ENCODE measurements at regions not wholly inside any gene's neighbourhood (a gene's known extent, or its start where the extent isn't known, plus 50 kb on each side); places are given as distances from the start of the nearest gene placed in this dataset.

DNA sequence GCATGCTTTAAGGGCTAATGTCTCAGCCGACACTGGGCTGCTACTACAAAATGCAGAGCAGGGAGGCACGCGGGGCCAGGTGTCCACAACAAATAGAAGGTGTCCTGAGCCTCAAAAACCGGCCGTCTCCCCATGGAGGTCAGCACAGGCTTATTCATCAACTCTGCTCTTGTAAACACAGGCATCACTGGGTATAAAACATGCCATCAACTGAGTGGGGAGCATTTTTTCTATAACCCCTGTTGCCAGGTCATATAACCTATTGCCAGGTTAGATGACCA, 271.6 kb downstream of the AUH start:
- in situ Hi-C loops (cut with HindIII; ENCODE audit: low sequenced_read_pairs): no loop called here

DNA sequence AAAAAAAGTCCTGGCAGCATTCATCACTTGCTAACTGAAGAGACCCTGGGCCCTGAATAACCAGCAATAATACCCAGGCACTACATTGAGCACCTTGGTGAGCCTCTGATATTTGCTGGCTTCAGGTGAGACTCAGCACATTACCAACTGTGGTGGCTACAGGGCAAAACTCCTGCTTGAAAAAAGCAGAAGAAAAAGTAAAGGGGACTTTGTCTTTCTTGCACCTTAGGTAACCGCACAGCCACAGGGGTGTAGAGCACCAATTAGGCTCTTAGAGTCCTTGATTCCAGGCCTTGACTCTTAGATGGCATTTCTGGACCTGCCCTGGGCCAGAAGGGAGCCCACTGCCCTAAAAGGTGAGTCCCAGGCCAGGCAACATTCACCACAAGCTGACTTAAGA, 269.5 kb downstream of the AUH start:
- in situ Hi-C loops (cut with HindIII; ENCODE audit: low sequenced_read_pairs): no loop called here

DNA sequence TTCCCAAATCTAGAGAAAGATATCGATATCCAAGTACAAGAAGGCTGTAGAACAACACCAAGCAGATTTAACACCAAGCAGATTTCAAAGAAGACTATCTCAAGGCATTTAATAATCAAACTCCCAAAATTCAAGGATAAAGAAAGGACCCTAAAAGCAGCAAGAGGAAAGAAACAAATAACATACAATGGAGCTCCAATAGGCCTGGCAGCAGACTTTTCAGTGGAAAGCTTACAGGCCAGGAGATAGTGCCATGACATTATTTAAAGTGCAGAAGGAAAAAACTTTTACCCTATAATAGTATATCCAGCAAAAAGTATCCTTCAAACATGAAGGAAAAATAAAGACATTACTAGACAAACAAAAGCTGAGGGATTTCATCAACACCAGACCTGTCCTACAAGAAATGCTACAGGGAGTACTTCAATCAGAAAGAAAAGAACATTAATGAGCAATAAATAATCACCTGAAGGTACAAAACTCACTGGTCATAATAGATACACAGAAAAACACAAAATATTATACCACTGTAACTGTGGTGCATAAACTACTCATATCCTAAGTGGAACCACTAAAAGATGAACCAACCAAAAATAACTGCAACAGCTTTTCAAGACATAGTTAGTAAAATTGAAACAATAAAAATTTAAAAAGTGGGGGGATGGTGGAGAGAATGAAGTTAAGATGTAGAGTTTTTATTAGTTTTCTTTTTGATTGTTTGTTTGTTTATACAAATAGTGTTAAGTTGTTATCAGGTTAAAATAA, 267.2 kb downstream of the AUH start:
- in situ Hi-C loops (cut with HindIII; ENCODE audit: low sequenced_read_pairs): no loop called here

GRCh38 chr9:91098203-91098850, 263.4 kb downstream of the AUH start:
- in situ Hi-C loops (cut with HindIII; ENCODE audit: low sequenced_read_pairs): no loop called here

- in situ Hi-C loops (cut with HindIII; ENCODE audit: low sequenced_read_pairs): no loop called here
Observed at GRCh38 chr9:91099436-91099835, 262.3 kb downstream of the AUH start.

DNA sequence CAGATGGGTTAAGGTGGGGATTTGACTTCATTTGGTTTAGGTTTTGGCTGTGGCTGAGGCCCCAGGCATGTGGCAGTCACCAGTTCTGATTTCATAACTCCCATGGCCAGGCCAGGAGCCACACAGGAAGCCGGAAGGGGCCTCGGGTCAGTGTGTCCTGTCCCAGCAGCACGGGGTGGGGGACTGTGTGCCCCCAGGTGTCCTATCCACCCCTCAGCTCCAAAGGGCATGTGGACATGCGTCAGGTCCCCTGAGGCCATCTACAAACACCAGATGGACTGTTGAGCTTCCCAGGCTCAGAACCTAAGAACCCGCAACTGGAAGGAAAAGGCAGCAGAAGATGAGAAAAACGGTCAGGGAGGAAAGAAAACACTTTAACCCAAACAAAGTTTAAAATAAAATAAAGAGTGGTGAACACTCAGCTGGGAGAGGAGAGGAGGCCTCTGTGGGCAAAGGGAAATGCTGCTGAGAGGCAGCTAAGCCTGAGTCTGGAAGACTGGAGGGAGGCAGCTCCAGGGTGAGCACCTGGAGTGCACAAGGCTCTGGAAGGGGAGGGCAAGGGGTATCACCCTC, 260.8 kb downstream of the AUH start:
- in situ Hi-C loops (cut with HindIII; ENCODE audit: low sequenced_read_pairs): no loop called here

DNA sequence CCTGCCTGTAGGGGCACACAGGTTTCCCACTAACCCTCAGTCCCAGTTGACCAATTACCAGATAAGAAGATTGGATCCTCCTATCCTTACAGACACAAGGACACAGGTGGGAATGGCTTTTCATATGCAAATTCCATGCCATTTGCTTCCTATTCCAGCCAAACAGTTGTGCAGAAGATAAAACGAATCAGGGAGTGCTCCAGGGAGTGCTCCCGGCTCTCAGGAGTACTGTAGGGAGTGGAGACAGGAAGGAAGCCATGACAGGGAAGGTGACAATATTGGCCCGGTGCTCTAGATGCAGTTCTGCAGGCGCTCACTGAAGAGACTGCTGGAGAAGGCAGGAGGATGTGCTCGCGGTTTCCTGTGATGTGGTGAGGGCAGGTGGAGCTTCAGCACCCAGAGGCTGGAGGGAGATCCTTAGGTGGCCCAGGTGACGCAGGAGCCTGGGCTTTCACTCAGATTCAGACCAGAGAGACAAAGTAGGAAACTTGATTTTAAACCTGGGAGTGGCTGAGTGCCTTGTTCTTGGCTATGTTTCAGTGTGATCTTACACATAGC, 260.0 kb downstream of the AUH start:
- in situ Hi-C loops (cut with HindIII; ENCODE audit: low sequenced_read_pairs): no loop called here

DNA sequence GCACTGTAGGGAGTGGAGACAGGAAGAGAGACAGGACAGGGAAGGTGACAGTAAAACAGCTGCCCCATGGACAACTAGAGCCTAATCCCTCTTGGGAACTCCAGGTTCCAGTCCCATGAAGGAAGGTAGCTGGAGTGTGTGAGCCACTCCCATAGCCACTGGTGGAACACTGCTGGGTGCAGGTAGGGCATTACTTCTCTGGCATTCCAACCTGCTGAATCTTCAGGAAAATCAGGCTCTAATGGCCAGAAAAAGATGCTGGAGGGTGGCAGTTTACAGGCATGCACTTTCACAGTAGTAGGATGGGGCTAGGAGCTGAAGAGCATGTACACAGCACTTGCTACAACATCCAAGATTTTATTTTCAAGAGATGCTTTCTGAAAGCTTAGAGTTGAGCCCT, 259.4 kb downstream of the AUH start:
- in situ Hi-C loops (cut with HindIII; ENCODE audit: low sequenced_read_pairs): no loop called here

GRCh38 chr9:91103931-91104330, 257.8 kb downstream of the AUH start:
- in situ Hi-C loops (cut with HindIII; ENCODE audit: low sequenced_read_pairs): no loop called here

GRCh38 chr9:91106415-91107081, 255.2 kb downstream of the AUH start:
- in situ Hi-C loops (cut with HindIII; ENCODE audit: low sequenced_read_pairs): no loop called here

GRCh38 chr9:91111226-91111625, 250.5 kb downstream of the AUH start:
- in situ Hi-C loops (cut with HindIII; ENCODE audit: low sequenced_read_pairs): no loop called here

DNA sequence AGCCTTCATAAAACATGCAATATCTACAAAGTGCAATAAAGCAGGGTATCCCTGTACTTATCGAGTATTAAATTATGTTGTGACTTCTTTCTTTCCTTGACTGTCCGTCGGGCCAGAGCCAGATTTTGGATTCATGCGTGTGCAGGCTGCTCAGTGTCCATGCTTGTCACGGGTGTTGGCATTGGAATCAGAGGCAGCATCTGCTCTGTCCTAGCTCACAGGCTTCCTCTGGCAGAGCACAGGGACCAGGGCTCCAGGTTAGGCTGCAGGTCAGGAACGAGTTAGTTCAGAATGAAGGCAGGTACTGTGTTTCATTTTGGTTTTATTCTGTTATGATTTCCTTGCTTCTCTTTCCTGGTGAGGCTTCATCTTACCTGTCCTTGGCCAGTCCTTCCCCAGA, 249.8 kb downstream of the AUH start:
- in situ Hi-C loops (cut with HindIII; ENCODE audit: low sequenced_read_pairs): no loop called here

- in situ Hi-C loops (cut with HindIII; ENCODE audit: low sequenced_read_pairs): no loop called here
Observed at GRCh38 chr9:91113016-91113415, 248.7 kb downstream of the AUH start.

DNA sequence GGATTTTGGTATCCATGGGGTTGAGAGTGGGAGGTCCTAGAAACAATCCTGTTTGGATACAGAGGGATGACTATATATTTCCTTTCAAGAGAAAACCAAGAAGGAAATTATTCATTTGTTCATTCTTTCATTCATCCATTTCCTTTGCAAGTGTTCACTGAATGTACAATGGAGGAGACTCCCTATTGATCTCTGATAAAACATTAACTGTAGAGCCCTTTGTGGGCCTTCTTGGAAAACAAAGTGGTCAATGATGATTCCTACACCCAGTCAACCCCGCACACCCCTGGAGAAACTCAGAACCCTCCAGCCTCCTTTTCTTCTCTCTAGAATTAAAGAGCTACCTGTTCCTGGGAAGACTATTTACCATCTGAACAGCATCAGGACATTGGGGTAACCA, 247.3 kb downstream of the AUH start:
- in situ Hi-C loops (cut with HindIII; ENCODE audit: low sequenced_read_pairs): no loop called here

- in situ Hi-C loops (cut with HindIII; ENCODE audit: low sequenced_read_pairs): no loop called here
Observed at GRCh38 chr9:91116211-91116610, 245.5 kb downstream of the AUH start.

DNA sequence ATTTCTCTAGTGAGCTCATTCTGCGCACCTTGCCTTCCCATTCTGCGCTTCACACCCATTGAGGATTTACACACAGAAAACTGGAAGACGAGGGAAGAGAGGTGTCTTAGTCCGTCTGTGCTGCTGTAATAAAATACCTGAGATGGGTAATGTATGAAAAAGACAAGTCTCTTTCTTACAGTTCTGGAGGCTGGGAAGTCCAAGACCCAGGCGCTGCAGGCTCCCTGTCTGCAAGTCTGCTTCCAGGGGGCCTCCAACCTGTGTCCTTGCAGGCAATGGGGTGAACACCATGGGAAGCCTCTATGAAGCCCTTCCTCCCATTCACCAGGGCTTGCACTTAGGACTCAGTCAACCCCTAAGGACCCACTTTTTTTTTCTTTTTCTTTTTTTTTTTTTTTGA, 245.0 kb downstream of the AUH start:
- in situ Hi-C loops (cut with HindIII; ENCODE audit: low sequenced_read_pairs): no loop called here

DNA sequence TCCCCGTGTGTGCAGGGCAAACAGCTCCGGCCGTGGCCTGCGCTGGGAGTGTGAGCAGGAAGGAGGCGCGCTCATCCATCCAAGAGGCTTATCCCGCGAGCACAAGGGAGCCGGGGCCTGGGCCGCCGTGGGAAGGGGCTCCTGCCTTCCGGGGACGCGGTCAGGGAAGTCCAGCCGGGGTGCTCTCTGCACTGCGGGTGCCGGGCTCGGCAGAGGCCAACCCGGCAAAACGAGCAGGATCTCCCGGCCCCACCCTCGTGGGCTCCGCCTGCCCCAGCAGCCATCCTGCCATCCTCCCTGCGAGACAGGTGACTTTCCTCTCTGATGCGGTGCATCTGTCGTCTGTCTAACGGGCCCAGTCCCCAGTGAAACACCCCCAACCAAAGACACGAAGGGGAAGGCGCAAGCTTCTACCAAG, 244.2 kb downstream of the AUH start:
- in situ Hi-C loops (cut with HindIII; ENCODE audit: low sequenced_read_pairs): no loop called here

DNA sequence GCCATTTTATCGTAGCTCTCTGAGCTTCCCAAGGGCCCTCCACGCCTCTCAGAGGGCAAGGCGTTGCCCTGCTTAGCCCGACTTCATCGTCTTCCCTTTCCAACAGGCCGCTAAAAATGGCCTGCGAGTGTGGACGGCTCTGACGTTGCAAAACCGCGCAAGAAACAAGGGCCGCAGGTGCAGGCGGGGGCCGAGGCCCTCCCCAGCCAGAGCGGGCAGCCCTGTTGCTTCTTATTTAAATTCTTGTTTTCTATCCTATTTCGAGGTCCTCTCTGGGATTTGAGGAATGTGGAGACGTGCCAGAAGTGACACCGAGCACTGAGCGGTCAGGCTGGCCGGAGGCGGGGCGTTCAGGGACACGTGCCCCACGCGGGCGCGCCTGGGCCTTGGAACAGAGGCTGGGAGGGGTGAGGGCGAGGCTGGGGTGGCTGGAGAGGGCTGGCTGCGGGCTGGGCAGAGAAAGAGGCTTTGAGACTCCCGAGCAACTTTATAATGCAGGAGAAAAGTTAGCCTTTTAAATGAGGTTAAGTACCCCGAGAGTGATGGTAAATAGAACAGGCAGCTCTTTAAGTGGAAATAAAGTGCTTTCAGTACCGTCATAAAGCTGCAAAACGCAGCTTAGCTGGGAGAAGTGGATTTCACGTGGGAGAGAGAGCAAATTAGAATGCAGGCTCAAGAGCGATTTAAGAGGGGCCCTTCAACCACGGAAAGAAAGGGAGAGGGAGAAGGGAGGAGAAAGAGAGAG, 243.6 kb downstream of the AUH start:
- in situ Hi-C loops (cut with HindIII; ENCODE audit: low sequenced_read_pairs): no loop called here

DNA sequence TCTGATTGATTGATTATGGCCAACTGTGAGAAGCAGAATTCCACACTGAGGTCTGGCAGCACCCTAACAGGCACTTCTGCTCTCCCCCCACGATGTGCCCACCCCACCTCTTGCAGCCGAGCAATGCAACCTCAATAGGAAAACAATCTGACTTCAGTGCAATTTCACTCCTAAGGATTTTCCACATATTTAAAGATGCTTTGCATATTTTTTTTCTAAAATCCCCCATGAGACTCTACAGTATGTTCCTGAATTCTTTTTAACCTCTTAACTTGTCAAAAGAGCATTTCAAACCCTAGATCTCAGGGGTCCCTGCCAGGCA, 243.1 kb downstream of the AUH start:
- in situ Hi-C loops (cut with HindIII; ENCODE audit: low sequenced_read_pairs): no loop called here

GRCh38 chr9:91119142-91119541, 242.6 kb downstream of the AUH start:
- in situ Hi-C loops (cut with HindIII; ENCODE audit: low sequenced_read_pairs): no loop called here

DNA sequence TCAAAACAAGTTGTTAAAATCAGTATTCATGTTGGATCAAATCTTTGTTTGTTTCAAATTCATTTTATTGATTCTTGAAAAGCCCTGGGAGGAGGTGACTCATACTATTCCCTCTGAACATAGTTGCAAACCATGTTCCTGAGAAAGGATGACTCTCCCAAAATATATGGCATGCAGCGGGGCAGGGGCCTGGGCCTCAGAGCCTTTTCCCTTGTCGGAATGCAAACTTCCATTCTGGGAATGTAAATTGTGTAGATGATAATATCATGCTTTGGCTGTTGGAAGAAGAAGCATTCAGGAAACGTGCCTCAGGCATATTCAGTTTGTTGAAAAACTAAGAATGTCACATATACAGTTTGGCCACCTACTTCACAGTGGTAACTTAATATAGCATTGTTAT, 242.0 kb downstream of the AUH start:
- in situ Hi-C loops (cut with HindIII; ENCODE audit: low sequenced_read_pairs): no loop called here

All from endothelial cell of hepatic sinusoid (primary cell).